Endothelial cell of umbilical vein (primary cell): ENCODE measurements at regions not wholly inside any gene's neighbourhood (a gene's known extent, or its start where the extent isn't known, plus 50 kb on each side); places are given as distances from the start of the nearest gene placed in this dataset.

Experiments used
- BruUV-seq: library from RNA; stranded (reverse); fragments of 400-500 nt; replicated peaks from 2 replicates; lab custom pipeline; 2021; lab: Mats Ljungman, UMichigan
- CTCF ChIA-PET: fragments of 300-600, 350-600 bp; sonication (Branson Sonifier 250); formaldehyde crosslinking; loops from one replicate; lab custom pipeline; 2021; ENCODE audit warnings: antibody characterized with exemption, inconsistent platforms; lab: Charles Lee
- POLR2A ChIA-PET: fragments of 300-600, 350-600 bp; sonication (Branson Sonifier 250); formaldehyde crosslinking; loops from one replicate; lab custom pipeline; 2021; ENCODE audit warnings: antibody characterized with exemption, inconsistent platforms; lab: Charles Lee
- DNase-seq: peaks from one replicate; pipeline ENCODE4 v3.0.0-alpha.2; 2011; ENCODE audit warnings: low read depth, low spot score
- FAIRE-seq: peaks from 2 replicates; lab custom pipeline; 2011; peaks lifted over from hg19 to GRCh38; lab: Jason Lieb, UNC
- H2AFZ ChIP-seq: 2 replicates; pipeline ENCODE4 v1.6.0; 2012; ENCODE audit warnings: low read depth, low read length, control low read depth, inconsistent platforms
- H3K27ac ChIP-seq: 2 replicates; pipeline ENCODE4 v1.5.1; 2011; ENCODE audit warnings: low read depth, mild to moderate bottlenecking, control low read depth, low read length, moderate library complexity; ENCODE audit not compliant: insufficient read depth
- H3K27me3 ChIP-seq, 2 experiments: 2 replicates each; pipeline versions ENCODE4 v1.6.0 to v1.6.1; 2011; ENCODE audit warnings: low read length in 2 of 2, mixed read lengths in 1 of 2; ENCODE audit not compliant: control insufficient read depth in 2 of 2, insufficient read depth in 2 of 2
- H3K36me3 ChIP-seq, 2 experiments: 2 replicates in 1 of 2; 3 replicates in 1 of 2; pipeline ENCODE4 v1.5.1; 2011; ENCODE audit warnings: low read length in 2 of 2, mild to moderate bottlenecking in 1 of 2, moderate library complexity in 1 of 2; ENCODE audit not compliant: control insufficient read depth in 2 of 2, insufficient read depth in 2 of 2; ENCODE audit errors: extremely low read depth in 1 of 2
- H3K4me1 ChIP-seq: 3 replicates; pipeline ENCODE4 v1.5.1; 2011; ENCODE audit warnings: mild to moderate bottlenecking, low read length; ENCODE audit not compliant: control insufficient read depth, insufficient read depth; ENCODE audit errors: extremely low read depth
- H3K4me2 ChIP-seq: 2 replicates; pipeline ENCODE4 v1.6.1; 2011; ENCODE audit warnings: low read length, control low read depth, mixed read lengths; ENCODE audit not compliant: insufficient read depth
- H3K4me3 ChIP-seq, 3 experiments: fragments of 200-600 bp in 1 of 3; sonication (generic), shearing (Covaris generic) in 1 of 3; replicated peaks in 1 of 3; 2 replicates each; pipeline ENCODE4 v1.5.1; 2011 to 2016; ENCODE audit warnings: control low read depth in 3 of 3, low read length in 3 of 3, mild to moderate bottlenecking in 2 of 3, inconsistent platforms in 1 of 3, low read depth in 1 of 3, moderate library complexity in 1 of 3; ENCODE audit not compliant: insufficient read depth in 1 of 3
- H3K79me2 ChIP-seq: 2 replicates; pipeline ENCODE4 v1.6.0; 2012; ENCODE audit warnings: low read length, inconsistent platforms; ENCODE audit not compliant: control insufficient read depth, insufficient read depth
- H3K9ac ChIP-seq: replicated peaks from 2 replicates; pipeline ENCODE3; 2011; ENCODE audit warnings: low read length, control low read depth; ENCODE audit not compliant: insufficient read depth; ENCODE audit errors: extremely low read depth
- H3K9me1 ChIP-seq: replicated peaks from 3 replicates; pipeline ENCODE4 v1.6.0; 2011; ENCODE audit warnings: mild to moderate bottlenecking, low read length; ENCODE audit not compliant: control insufficient read depth, insufficient read depth; ENCODE audit errors: extremely low read depth
- H3K9me3 ChIP-seq: replicated peaks from 2 replicates; pipeline ENCODE4 v1.5.1; 2012; ENCODE audit warnings: low read length, inconsistent platforms; ENCODE audit not compliant: control insufficient read depth, insufficient read depth
- H4K20me1 ChIP-seq: replicated peaks from 2 replicates; pipeline ENCODE3; 2011; ENCODE audit warnings: mild to moderate bottlenecking, low read length; ENCODE audit not compliant: control insufficient read depth, insufficient read depth; ENCODE audit errors: extremely low read depth
- EZH2 ChIP-seq: IDR thresholded peaks from 2 replicates; pipeline ENCODE4 v1.6.1; 2012; ENCODE audit warnings: borderline replicate concordance, low read depth, mild to moderate bottlenecking, moderate library complexity, low read length, inconsistent platforms; ENCODE audit not compliant: severe bottlenecking
- FOS ChIP-seq: IDR thresholded peaks from 2 replicates; pipeline ENCODE4 v1.6.1; 2011; ENCODE audit warnings: mild to moderate bottlenecking, low read length, moderate library complexity, borderline replicate concordance; ENCODE audit not compliant: insufficient read depth
- GATA2 ChIP-seq: IDR thresholded peaks from 2 replicates; pipeline ENCODE4 v1.7.0; 2011; ENCODE audit warnings: low read depth, mild to moderate bottlenecking, moderate library complexity, mixed read lengths, low read length; ENCODE audit not compliant: insufficient read length, insufficient read depth
- JUN ChIP-seq: IDR thresholded peaks from 2 replicates; pipeline ENCODE4 v1.6.1; 2011; ENCODE audit warnings: borderline replicate concordance, low read depth; ENCODE audit not compliant: insufficient read length, insufficient read depth
- MYC ChIP-seq: IDR thresholded peaks from one replicate; pipeline ENCODE4 v1.6.1; 2011; ENCODE audit warnings: mild to moderate bottlenecking, low read depth, low read length
- POLR2A ChIP-seq: IDR thresholded peaks from 2 replicates; pipeline ENCODE4 v1.6.1; 2012; ENCODE audit warnings: low read depth, mild to moderate bottlenecking, control low read depth, low read length
- POLR2AphosphoS5 ChIP-seq: IDR thresholded peaks from 2 replicates; pipeline ENCODE4 v1.6.1; 2012; ENCODE audit warnings: low read depth, mild to moderate bottlenecking, control low read depth, low read length, moderate library complexity; ENCODE audit not compliant: insufficient read depth
- dilution Hi-C: fragments of 300-500 bp; cut with MboI; formaldehyde crosslinking; loops from one replicate; pipeline ENCODE4 v1.15.0; 2019; ENCODE audit warnings: low sequenced_read_pairs; ENCODE audit not compliant: extremely low pct_ligation_motif_present
- intact Hi-C: fragments of 100-400 bp; cut with micrococcal nuclease; formaldehyde crosslinking; loops from one replicate; pipeline ENCODE4 v1.10.0; 2022
- TF ChIP-seq, protein P1 (sequence below), 2 donors: IDR thresholded peaks; 1 replicate in 1 of 2; 2 replicates in 1 of 2; pipeline ENCODE4 v1.5.1; 2011; ENCODE audit warnings: low read length in 2 of 2, mild to moderate bottlenecking in 2 of 2, moderate library complexity in 2 of 2, control low read depth in 1 of 2, inconsistent platforms in 1 of 2, low read depth in 1 of 2; ENCODE audit not compliant: insufficient read depth in 1 of 2; ENCODE audit errors: extremely low read depth in 1 of 2
- TF ChIP-seq, protein P2 (sequence below): IDR thresholded peaks from 2 replicates; pipeline ENCODE4 v1.6.1; 2011; ENCODE audit not compliant: insufficient read depth, insufficient read length

DNA sequence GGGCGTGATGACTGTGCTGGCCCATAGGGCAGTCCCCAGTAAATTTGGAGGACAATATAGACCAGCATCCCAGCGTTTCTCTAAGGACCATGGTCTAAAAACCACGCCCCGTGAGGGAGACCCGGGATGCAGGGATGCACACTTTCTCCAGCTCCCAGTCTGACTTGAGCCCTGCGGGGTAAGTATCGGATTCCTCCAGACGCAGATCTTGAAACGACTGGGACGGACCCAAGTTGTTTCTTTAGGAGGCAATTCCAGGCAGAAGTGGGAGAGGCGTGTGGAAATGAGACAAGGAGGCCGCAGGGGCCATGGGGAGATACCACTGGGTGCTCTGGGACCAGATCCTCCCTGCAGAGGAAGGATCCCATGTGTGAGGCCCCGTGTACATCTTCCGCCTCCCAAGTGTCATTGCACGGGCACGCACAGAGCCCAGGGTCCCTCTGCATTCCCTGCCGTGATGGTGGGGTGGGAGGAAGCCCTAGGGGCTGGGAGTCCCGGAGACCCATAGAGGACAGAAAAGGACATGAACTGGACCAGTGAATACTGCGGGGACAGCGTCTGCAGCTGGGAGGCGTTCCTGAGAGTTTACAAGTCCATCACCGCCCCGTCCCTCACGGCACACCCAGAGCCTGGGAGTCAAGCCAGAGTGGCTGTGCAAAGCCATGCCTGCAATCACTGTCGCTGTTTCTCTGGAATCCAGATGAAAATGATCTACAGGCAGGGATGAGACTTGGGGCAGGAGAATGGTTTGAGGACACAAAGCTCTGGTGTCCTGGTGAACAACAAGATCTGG is 522.9 kb downstream of the CDH26 start:
- H3K9ac ChIP-seq = no peak overlapping the region
- H4K20me1 ChIP-seq = no peaks in the 10 kb centered on the region
- dilution Hi-C loops (no loop called here), intact Hi-C loops (no loop called here)
- no peak for TF ChIP-seq EZH2
- no peak for TF ChIP-seq FOS
- no peak for TF ChIP-seq POLR2A
- no peak for TF ChIP-seq GATA2
- TF ChIP-seq, protein P1, sequence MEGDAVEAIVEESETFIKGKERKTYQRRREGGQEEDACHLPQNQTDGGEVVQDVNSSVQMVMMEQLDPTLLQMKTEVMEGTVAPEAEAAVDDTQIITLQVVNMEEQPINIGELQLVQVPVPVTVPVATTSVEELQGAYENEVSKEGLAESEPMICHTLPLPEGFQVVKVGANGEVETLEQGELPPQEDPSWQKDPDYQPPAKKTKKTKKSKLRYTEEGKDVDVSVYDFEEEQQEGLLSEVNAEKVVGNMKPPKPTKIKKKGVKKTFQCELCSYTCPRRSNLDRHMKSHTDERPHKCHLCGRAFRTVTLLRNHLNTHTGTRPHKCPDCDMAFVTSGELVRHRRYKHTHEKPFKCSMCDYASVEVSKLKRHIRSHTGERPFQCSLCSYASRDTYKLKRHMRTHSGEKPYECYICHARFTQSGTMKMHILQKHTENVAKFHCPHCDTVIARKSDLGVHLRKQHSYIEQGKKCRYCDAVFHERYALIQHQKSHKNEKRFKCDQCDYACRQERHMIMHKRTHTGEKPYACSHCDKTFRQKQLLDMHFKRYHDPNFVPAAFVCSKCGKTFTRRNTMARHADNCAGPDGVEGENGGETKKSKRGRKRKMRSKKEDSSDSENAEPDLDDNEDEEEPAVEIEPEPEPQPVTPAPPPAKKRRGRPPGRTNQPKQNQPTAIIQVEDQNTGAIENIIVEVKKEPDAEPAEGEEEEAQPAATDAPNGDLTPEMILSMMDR (IDR thresholded peaks at IDR 0.05; ENCODE audit: extremely low read depth in 1 of 2, insufficient read depth in 1 of 2, low read depth in 1 of 2, low read length in 2 of 2) = no peak
- TF ChIP-seq, protein P2, sequence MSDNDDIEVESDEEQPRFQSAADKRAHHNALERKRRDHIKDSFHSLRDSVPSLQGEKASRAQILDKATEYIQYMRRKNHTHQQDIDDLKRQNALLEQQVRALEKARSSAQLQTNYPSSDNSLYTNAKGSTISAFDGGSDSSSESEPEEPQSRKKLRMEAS = no peak
- no peak for TF ChIP-seq MYC
- no peak for TF ChIP-seq JUN
- TF ChIP-seq POLR2AphosphoS5 = no peak
- no peaks in the 10 kb centered on the region for H3K27me3 ChIP-seq
- POLR2A ChIA-PET = no interaction called here
- BruUV-seq = no TSS peak
- no peaks in the 10 kb centered on the region for H3K36me3 ChIP-seq
- no peak for DNase-seq
- CTCF ChIA-PET = no interaction called here
- H3K4me2 ChIP-seq = no peak overlapping the region
- H2AFZ ChIP-seq = no peak overlapping the region
- H3K9me1 ChIP-seq = no peaks in the 10 kb centered on the region
- peaks cover 12% of the 10 kb centered on the region for H3K9me3 ChIP-seq
- FAIRE-seq = no peak
- no peak overlapping the region for H3K4me3 ChIP-seq
- no peaks in the 10 kb centered on the region for H3K79me2 ChIP-seq
- H3K4me1 ChIP-seq = no peaks in the 10 kb centered on the region
- H3K27ac ChIP-seq = no peak overlapping the region
